Germinal center (tissue), 1 donor: ENCODE measurements at regions not wholly inside any gene's neighbourhood (a gene's known extent, or its start where the extent isn't known, plus 50 kb on each side); places are given as distances from the start of the nearest gene placed in this dataset.
"Not testable (repeated sequence)": the region's sequence is repeated elsewhere in the genome, so short reads cannot be mapped to it uniquely, and the experiment has no call there.

Experiments used
- DNase-seq: peaks from one replicate; pipeline ENCODE4 v3.0.0; 2012; ENCODE audit warnings: mixed read lengths, low spot score

- DNase-seq, result no peak
These were observed 378.1 kb upstream of the SORCS1 start for GRCh38 chr10:107542607-107543006.

DNA sequence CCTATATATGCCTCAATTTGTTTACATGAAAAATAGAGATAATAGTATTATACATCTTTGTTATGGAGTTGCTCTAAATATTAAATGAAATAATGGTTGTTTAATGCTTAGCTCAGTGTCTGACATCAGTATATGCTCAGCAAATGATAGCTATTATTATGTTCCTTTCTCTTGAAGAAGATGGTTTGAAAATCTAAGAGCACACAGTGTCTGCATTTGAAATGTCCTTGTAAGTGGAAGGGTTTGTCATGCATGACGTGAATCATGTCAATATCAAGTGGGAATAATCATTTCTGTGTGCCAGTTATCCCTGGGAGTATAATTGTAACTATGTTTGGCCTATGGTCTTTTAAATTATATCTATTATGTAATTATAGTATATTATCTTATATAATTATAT, 377.5 kb upstream of the SORCS1 start:
- no peak for DNase-seq

- DNase-seq, result no peak
These were observed 376.5 kb upstream of the SORCS1 start for GRCh38 chr10:107540981-107541380.

GRCh38 chr10:107529350-107529749, 364.8 kb upstream of the SORCS1 start:
- no peak for DNase-seq

- no peak for DNase-seq
These were observed 355.8 kb upstream of the SORCS1 start for GRCh38 chr10:107520348-107520747.

DNA sequence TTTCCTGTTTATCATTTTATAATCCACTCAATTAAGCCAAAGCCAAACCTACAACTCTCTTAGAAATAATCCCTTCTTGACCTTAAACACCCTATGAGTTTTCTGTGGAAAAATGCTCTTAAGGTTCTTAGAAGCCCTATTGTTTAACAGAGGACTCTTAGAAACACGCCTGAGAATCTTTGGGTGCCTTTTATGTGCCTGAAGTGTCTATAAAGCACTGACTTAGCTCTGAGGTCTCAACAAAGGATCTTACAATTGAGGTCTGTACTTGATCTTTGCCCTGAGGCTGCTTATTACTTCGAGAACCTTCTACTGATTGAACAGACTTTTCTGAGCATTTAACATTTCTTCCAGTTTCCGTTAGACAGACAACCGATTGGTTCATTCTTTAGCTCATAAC, 353.3 kb upstream of the SORCS1 start:
- no peak for DNase-seq

DNA sequence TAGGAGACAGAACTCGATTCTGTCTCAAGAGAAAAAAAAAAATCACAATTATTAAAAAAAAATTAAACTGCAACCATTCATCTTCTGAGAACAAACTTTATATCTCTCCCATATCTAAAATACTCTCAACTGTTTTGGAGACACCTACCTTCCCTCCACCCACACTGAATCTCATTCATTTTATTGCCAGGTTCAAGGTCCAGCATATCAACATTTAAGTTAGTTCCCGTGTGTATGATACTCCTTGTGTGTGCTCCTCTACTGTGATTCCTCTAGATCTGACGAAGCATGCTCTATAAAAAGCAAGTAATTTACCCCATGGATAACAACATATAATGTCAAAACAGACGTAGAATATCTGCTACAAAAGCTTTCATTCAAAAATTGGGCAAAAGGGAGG, 351.8 kb upstream of the SORCS1 start:
- DNase-seq, result no peak

GRCh38 chr10:107504011-107504410, 339.5 kb upstream of the SORCS1 start:
- not testable (repeated sequence) for DNase-seq

- DNase-seq, result no peak
These were observed 337.9 kb upstream of the SORCS1 start for GRCh38 chr10:107502229-107502985.

- DNase-seq, result no peak
These were observed 334.5 kb upstream of the SORCS1 start for GRCh38 chr10:107498983-107499382.

- DNase-seq, result no peak
These were observed 332.5 kb upstream of the SORCS1 start for GRCh38 chr10:107497024-107497423.

- no peak for DNase-seq
These were observed 332.1 kb upstream of the SORCS1 start for GRCh38 chr10:107496594-107496993.

DNA sequence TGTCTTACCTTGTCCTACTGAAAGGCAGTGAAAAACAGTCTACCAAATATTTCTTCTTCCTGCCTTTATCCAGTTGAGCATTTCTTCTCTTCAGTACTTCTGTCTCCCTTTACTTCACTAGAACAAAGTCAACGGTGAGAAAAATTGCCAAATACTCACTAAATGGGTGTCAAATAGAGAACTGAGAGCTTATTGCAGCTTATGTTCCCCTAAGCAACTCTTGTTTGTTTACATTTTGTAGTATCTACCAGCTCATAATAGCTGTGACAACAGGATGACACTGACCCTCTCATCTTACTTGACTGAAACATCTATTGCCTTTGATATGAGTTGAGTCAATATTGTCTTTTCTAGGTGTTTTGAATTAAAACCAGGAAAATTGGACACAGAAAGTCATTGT, 327.9 kb upstream of the SORCS1 start:
- no peak for DNase-seq

DNA sequence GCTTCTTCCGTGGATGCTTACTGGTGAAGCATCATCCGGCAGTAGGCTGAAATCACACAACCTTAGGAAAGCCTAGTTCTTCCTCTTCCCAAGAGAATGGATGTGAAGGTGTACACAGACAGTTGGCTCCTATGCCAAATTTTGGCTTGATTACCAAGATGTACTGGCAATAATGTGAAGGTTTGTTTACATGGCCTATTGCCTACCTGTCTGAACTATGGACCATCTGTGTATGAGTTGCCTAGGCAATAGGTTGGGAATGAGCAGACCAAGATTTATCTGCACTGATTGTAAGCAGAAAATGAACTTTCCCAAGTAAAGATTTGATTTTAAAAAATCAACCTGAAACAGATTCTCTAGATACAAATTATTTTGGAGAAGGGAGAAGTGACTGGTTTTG, 325.9 kb upstream of the SORCS1 start:
- DNase-seq, result no peak

DNA sequence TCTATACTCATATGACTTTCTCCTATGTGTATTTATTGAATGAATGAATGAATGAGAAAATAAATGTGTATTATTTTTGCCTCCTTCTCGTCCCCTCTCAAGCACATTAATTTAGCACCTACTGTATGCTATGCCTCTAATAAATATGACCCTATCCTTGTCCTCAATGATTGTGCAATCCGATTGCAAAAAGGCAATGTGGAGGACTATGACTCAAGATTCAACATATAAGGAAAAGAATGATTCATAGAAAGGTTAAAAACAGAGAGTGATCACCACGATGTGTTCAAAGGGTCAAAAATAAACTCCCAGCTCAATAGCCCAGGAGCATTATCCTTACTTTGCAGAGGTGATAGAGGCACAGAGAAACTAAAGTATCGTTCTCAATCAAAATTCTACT, 322.8 kb upstream of the SORCS1 start:
- no peak for DNase-seq

- no peak for DNase-seq
These were observed 320.5 kb upstream of the SORCS1 start for GRCh38 chr10:107485019-107485418.

DNA sequence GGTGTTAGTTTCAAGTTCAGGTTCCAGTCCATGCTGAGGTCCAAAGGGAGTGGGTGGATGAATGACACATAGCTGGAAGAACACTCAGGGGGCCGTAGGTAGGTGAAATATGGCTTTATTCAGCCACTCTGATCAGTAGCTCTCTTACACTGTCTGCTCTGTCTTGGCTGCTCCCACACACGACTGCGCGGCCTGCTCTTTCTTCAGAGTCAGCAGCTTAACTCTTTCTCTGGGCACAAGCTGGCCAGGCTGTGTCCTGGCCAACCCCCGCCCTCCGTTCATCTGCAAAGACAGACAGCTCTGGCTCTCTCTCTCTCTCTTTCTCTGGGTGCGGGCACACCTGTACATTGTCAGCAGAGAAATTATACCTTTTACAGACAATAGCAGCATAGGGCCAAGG, 317.4 kb upstream of the SORCS1 start:
- DNase-seq, result no peak

DNA sequence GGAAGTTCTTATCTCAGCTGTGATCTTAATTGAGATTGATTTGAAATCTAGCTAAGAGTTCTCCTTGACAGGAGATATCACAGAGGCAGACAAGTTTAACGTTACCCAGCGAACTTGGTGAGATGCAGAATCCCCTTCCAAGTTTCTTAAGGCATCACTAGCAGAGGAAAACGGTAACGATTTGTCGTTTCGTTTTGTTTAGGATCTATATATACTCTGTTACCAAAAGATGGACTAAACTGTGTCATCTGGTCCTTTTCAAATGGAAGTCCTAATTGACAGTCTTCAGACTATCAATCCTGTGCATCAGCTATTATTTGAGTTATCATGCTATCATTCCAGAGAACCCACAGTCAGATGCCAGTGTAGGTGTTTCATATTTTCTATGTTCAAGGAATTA, 316.7 kb upstream of the SORCS1 start:
- no peak for DNase-seq

GRCh38 chr10:107480781-107481180, 316.3 kb upstream of the SORCS1 start:
- no peak for DNase-seq

DNA sequence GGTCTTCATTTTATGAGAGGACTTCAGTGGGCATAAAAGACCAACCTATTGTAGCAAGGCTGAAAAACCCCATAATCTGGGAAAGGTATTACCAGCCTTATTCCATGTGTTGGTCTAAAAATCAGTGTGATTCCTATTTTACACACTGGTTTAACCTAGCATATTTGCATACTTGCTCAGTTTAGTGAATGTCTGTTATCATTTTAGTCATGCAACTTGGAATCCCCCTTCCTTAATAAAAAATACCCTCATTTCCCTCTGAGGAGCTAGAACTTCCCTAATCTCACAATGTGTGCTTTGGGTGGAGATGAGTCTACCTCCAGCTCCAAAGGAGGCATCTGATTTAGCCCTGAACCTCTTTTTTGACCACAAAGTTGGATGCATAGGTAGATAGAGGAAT, 312.8 kb upstream of the SORCS1 start:
- no peak for DNase-seq

- DNase-seq, result no peak
These were observed 311.9 kb upstream of the SORCS1 start for GRCh38 chr10:107476408-107476807.

DNA sequence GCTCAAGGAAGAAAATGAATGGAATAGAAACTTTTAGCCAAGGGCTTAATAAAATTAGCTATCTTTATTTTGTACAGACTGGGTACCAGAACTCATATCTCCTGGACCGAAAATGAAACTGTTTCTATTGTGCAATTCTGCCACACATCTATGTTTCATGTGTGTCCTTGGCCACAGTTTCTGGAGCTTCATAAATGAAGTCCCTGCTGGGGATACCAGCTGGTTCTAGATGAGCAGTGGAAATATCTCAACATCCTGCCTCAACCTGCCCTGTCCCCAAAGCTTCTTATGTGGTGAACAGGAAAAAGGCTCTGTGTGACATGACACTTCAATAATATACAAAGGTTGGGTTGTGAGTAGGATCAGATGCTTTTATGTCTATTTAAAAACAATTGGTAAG, 310.1 kb upstream of the SORCS1 start:
- no peak for DNase-seq

DNA sequence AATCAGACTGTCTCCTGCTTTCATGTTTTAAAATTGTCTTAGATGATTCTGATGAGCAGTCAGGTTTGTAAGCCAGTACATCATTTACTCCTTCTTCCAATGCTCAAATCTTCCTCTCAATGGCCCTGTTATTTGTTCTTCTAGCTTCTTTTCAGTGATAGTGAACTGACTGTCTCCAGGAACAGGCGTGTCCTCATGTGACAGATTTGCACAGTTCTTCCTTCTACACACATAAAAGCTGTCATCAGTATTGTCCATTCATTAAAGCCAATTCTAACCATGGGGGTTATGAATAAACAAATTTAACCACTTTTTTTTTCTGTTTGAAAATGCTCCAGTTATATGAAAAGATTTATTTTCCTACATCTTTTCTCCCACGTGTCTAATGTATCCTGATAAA, 308.7 kb upstream of the SORCS1 start:
- DNase-seq, result no peak

DNA sequence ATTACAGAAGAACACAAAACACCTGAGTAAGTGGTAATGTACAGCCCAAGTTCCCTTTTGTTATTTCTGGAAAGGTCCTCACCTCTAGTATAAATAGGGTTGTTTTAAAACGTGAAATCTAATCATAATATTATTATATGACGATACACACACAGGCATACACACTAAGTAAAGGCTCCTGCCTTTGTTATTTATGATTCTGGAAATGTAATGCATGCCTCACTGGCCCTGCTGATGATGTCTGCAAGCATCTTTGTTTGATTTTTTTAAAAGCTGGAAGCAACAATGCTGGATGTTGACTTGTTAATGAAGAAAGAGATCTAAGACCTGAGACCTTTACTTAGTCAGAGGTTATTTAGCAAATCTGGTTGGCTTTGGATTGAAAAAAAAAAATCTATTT, 307.4 kb upstream of the SORCS1 start:
- no peak for DNase-seq

DNA sequence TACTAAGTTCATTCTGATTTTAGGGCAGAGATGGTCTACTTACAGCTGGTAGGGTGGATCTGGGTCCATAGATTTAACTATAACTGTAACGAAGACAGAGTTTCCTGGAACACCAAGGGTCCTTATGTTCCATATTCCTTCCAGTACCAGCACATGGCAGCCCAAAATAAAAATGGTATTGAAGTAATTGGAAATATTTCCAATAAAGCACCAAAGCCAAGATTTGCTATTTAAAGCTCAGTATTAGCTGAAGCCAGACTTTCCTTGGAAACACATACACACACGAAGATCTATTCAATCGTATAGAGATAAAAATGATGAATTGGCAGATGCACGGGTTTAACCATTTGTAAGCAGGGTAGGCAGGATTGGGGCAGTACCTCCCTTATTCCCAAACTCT, 289.1 kb upstream of the SORCS1 start:
- no peak for DNase-seq
